ENCODE measurements at regions not wholly inside any gene's neighbourhood (a gene's known extent, or its start where the extent isn't known, plus 50 kb on each side); places are given as distances from the start of the nearest gene placed in this dataset.

- TF ChIP-seq ZBTB4 (CRISPR knock-in tag; IDR thresholded peaks at IDR 0.05) (no peak), CBX5 (IDR thresholded peaks at IDR 0.05; ENCODE audit: low read depth) (peak; percentile 85; the same call in 1 of the 2 replicates), MYC (IDR thresholded peaks at IDR 0.05; ENCODE audit: insufficient read depth, insufficient read length, insufficient replicate concordance, low read length, severe bottlenecking) (no peak), HCFC1 (IDR thresholded peaks at IDR 0.05; ENCODE audit: low read length) (no peak), NBN (IDR thresholded peaks at IDR 0.05) (peak; percentile 88), ASH2L (IDR thresholded peaks at IDR 0.05; ENCODE audit: borderline replicate concordance, low read depth) (no peak), IKZF2 (IDR thresholded peaks at IDR 0.05) (peak; percentile 96 to 98), WRNIP1 (IDR thresholded peaks at IDR 0.05; ENCODE audit: borderline replicate concordance, low read depth, low read length) (no peak; the same call in 1 of the 2 replicates), LARP7 (IDR thresholded peaks at IDR 0.05) (no peak), SKIL (IDR thresholded peaks at IDR 0.05; ENCODE audit: low read depth, poor library complexity, severe bottlenecking) (peak; percentile 88), HSF1 (IDR thresholded peaks at IDR 0.05; ENCODE audit: low read depth, low read length) (no peak), MYB (IDR thresholded peaks at IDR 0.05; ENCODE audit: borderline replicate concordance, low read depth, low read length) (peak; percentile 78; the same call in 1 of the 2 replicates), RBBP5 (conservative IDR thresholded peaks at IDR 0.05) (no peak), MXI1 (IDR thresholded peaks at IDR 0.05; ENCODE audit: low read depth, low read length) (peak; percentile 53; the same call in 1 of the 2 replicates), POU2F2 (IDR thresholded peaks at IDR 0.05; ENCODE audit: borderline replicate concordance, low read depth, low read length) (no peak; the same call in 1 of the 3 replicates), TAF1 (IDR thresholded peaks at IDR 0.05; ENCODE audit: borderline replicate concordance, low read depth, low read length) (no peak), KLF5 (IDR thresholded peaks at IDR 0.05; ENCODE audit: partially characterized antibody) (no peak), HDAC2 (IDR thresholded peaks at IDR 0.05) (no peak), ESRRA (IDR thresholded peaks at IDR 0.05; ENCODE audit: low read length) (peak; percentile 82; the same call in 1 of the 2 replicates), BMI1 (IDR thresholded peaks at IDR 0.05; ENCODE audit: borderline replicate concordance) (peak; percentile 24; the same call in 1 of the 2 replicates), NFYA (IDR thresholded peaks at IDR 0.05; ENCODE audit: borderline replicate concordance, low read depth, low read length) (no peak), JUND (IDR thresholded peaks at IDR 0.05; ENCODE audit: low read depth, low read length) (no peak; the same call in 1 of the 2 replicates), ZNF207 (IDR thresholded peaks at IDR 0.05; ENCODE audit: borderline replicate concordance) (no peak), YY1 (IDR thresholded peaks at IDR 0.05; ENCODE audit: low read depth, low read length) (peak; percentile 37; the same call in 1 of the 2 replicates), CREB1 (IDR thresholded peaks at IDR 0.05; ENCODE audit: low read depth) (0 out of 2 replicates have a peak, but pooled peaks have one; percentile 48)
These were observed 189.3 kb downstream of the NFKBIZ start (continued) for GRCh38 chr3:102038477-102039142.
